H1 (cell line): ENCODE measurements at regions not wholly inside any gene's neighbourhood (a gene's known extent, or its start where the extent isn't known, plus 50 kb on each side); places are given as distances from the start of the nearest gene placed in this dataset.

Source experiments
- CTCF ChIA-PET: fragments of 300-600 bp; sonication (Branson Sonifier 250); formaldehyde crosslinking; loops from one replicate; lab custom pipeline; 2021; ENCODE audit not compliant: partially characterized antibody; lab: Charles Lee
- POLR2A ChIA-PET: fragments of 300-600 bp; sonication (Branson Sonifier 250); formaldehyde crosslinking; loops from one replicate; lab custom pipeline; 2021; ENCODE audit warnings: inconsistent platforms; ENCODE audit not compliant: partially characterized antibody; lab: Charles Lee
- DNase-seq, 2 experiments: peaks; one replicate each; pipeline versions ENCODE4 v3.0.0 to v3.0.0-alpha.2; 2010 to 2022; ENCODE audit warnings: low spot score in 2 of 2, low read depth in 1 of 2, mixed read lengths in 1 of 2
- FAIRE-seq: peaks from 2 replicates; lab custom pipeline; 2011; peaks lifted over from hg19 to GRCh38; lab: Jason Lieb, UNC
- H2AFZ ChIP-seq: 2 replicates; pipeline ENCODE4 v1.8.1; 2012; ENCODE audit warnings: low read length, inconsistent platforms
- H2AK5ac ChIP-seq: 2 replicates; pipeline ENCODE4 v1.6.1; 2013; ENCODE audit warnings: low read depth, low read length
- H2BK120ac ChIP-seq: replicated peaks from 2 replicates; pipeline ENCODE3; 2013; ENCODE audit warnings: low read depth, low read length, inconsistent platforms
- H2BK12ac ChIP-seq: 2 replicates; pipeline ENCODE4 v1.6.1; 2013; ENCODE audit warnings: low read depth, low read length
- H2BK15ac ChIP-seq: 2 replicates; pipeline ENCODE4 v1.6.1; 2013; ENCODE audit warnings: low read length
- H2BK20ac ChIP-seq: 2 replicates; pipeline ENCODE4 v1.6.1; 2013; ENCODE audit warnings: low read length
- H2BK5ac ChIP-seq: 2 replicates; pipeline ENCODE4 v1.6.1; 2013; ENCODE audit warnings: low read depth, low read length
- H3K14ac ChIP-seq: 2 replicates; pipeline ENCODE4 v1.6.1; 2013; ENCODE audit warnings: inconsistent platforms; ENCODE audit not compliant: insufficient read length
- H3K18ac ChIP-seq: 2 replicates; pipeline ENCODE4 v1.6.1; 2013; ENCODE audit warnings: low read length; ENCODE audit errors: extremely low read depth
- H3K23ac ChIP-seq: 2 replicates; pipeline ENCODE4 v1.6.1; 2013; ENCODE audit warnings: inconsistent platforms; ENCODE audit not compliant: insufficient read length
- H3K23me2 ChIP-seq: 2 replicates; pipeline ENCODE4 v1.6.1; 2013; ENCODE audit warnings: low read depth, low read length
- H3K27ac ChIP-seq: 2 replicates; pipeline ENCODE4 v1.6.1; 2011; ENCODE audit warnings: low read depth, low read length, inconsistent platforms
- H3K27me3 ChIP-seq, 4 experiments: replicated peaks in 1 of 4; 1 replicate in 1 of 4; 2 replicates in 3 of 4; pipeline versions ENCODE4 v1.6.1 to v1.8.1; 2011 to 2013; ENCODE audit warnings: low read length in 3 of 4, mild to moderate bottlenecking in 3 of 4, inconsistent platforms in 2 of 4, mixed read lengths in 2 of 4, moderate library complexity in 1 of 4; ENCODE audit not compliant: control insufficient read depth in 3 of 4, insufficient read depth in 3 of 4; ENCODE audit errors: extremely low read depth in 1 of 4
- H3K36me3 ChIP-seq, 4 experiments: 2 replicates each; pipeline versions ENCODE4 v1.6.1 to v1.8.1; 2011 to 2013; ENCODE audit warnings: mild to moderate bottlenecking in 4 of 4, low read length in 3 of 4, moderate library complexity in 2 of 4, control low read depth in 1 of 4, inconsistent platforms in 1 of 4; ENCODE audit not compliant: insufficient read depth in 4 of 4, control insufficient read depth in 2 of 4
- H3K4ac ChIP-seq: replicated peaks from 2 replicates; pipeline ENCODE3; 2013; ENCODE audit warnings: low read length, low read depth, mixed read lengths, inconsistent platforms; ENCODE audit not compliant: insufficient read length
- H3K4me1 ChIP-seq, 4 experiments: replicated peaks in 1 of 4; 1 replicate in 1 of 4; 2 replicates in 3 of 4; pipeline versions ENCODE4 v1.6.1 to v1.8.1; 2011 to 2013; ENCODE audit warnings: low read length in 3 of 4, inconsistent platforms in 2 of 4, mixed read lengths in 1 of 4; ENCODE audit not compliant: insufficient read depth in 4 of 4, control insufficient read depth in 3 of 4
- H3K4me2 ChIP-seq, 2 experiments: 2 replicates each; pipeline versions ENCODE4 v1.6.1 to v1.8.1; 2011 to 2013; ENCODE audit warnings: low read depth in 2 of 2, low read length in 2 of 2, control low read depth in 1 of 2, inconsistent platforms in 1 of 2, mild to moderate bottlenecking in 1 of 2; ENCODE audit not compliant: insufficient read depth in 1 of 2
- H3K4me3 ChIP-seq, 4 experiments: fragments of 200-600, 300-600 bp in 1 of 4; sonication (generic), shearing (Covaris generic), sonication (Bioruptor Twin) in 1 of 4; 2 replicates each; pipeline versions ENCODE4 v1.5.1 to v1.8.1; 2011 to 2016; ENCODE audit warnings: low read length in 4 of 4, low read depth in 3 of 4, control low read depth in 2 of 4, inconsistent platforms in 2 of 4, mild to moderate bottlenecking in 2 of 4, mixed read lengths in 1 of 4, moderate library complexity in 1 of 4; ENCODE audit not compliant: insufficient read depth in 2 of 4; ENCODE audit errors: extremely low read depth in 1 of 4
- H3K56ac ChIP-seq: replicated peaks from 2 replicates; pipeline ENCODE3; 2013; ENCODE audit warnings: low read depth, mild to moderate bottlenecking, mixed read lengths, low read length, inconsistent platforms; ENCODE audit not compliant: insufficient read length
- H3K79me1 ChIP-seq: 2 replicates; pipeline ENCODE4 v1.6.1; 2013; ENCODE audit warnings: low read depth, low read length, control low read depth
- H3K79me2 ChIP-seq, 2 experiments: 2 replicates each; pipeline versions ENCODE4 v1.6.1 to v1.8.1; 2012 to 2013; ENCODE audit warnings: low read length in 2 of 2, mild to moderate bottlenecking in 2 of 2, inconsistent platforms in 1 of 2; ENCODE audit not compliant: insufficient read depth in 2 of 2, control insufficient read depth in 1 of 2
- H3K9ac ChIP-seq, 4 experiments: replicated peaks in 1 of 4; 1 replicate in 1 of 4; 2 replicates in 3 of 4; pipeline versions ENCODE4 v1.6.1 to v1.8.1; 2011 to 2013; ENCODE audit warnings: low read depth in 3 of 4, low read length in 3 of 4, control low read depth in 2 of 4, mild to moderate bottlenecking in 2 of 4, moderate library complexity in 2 of 4, inconsistent platforms in 1 of 4; ENCODE audit errors: extremely low read depth in 1 of 4
- H3K9me3 ChIP-seq, 2 experiments: 2 replicates each; pipeline versions ENCODE4 v1.6.1 to v1.8.1; 2012 to 2013; ENCODE audit warnings: mild to moderate bottlenecking in 2 of 2, moderate library complexity in 2 of 2, control low read depth in 1 of 2, inconsistent platforms in 1 of 2, low read depth in 1 of 2, low read length in 1 of 2, mixed read lengths in 1 of 2; ENCODE audit not compliant: insufficient read depth in 2 of 2
- H4K20me1 ChIP-seq, 2 experiments: replicated peaks in 1 of 2; 2 replicates each; pipeline versions ENCODE3 to v1.8.1; 2011 to 2013; ENCODE audit warnings: inconsistent platforms in 2 of 2, low read length in 2 of 2, mild to moderate bottlenecking in 1 of 2; ENCODE audit not compliant: insufficient read depth in 2 of 2, control insufficient read depth in 1 of 2
- H4K5ac ChIP-seq: 2 replicates; pipeline ENCODE4 v1.6.1; 2013; ENCODE audit warnings: low read length, low read depth, mixed read lengths, inconsistent platforms; ENCODE audit not compliant: insufficient read length
- H4K8ac ChIP-seq: 2 replicates; pipeline ENCODE4 v1.8.0; 2013; ENCODE audit warnings: mild to moderate bottlenecking, moderate library complexity, low read length, inconsistent platforms; ENCODE audit not compliant: insufficient read depth; ENCODE audit errors: extremely low read depth
- H4K91ac ChIP-seq: replicated peaks from 2 replicates; pipeline ENCODE3; 2013; ENCODE audit warnings: low read length, mixed read lengths, inconsistent platforms; ENCODE audit not compliant: insufficient read length
- ASH2L ChIP-seq: fragments of 200-600, 300-600 bp; sonication (generic); IDR thresholded peaks from one replicate; pipeline ENCODE4 v1.7.1; 2017; ENCODE audit warnings: low read length
- ATF2 ChIP-seq: IDR thresholded peaks from 2 replicates; pipeline ENCODE4 v1.6.1; 2012; ENCODE audit warnings: low read length, inconsistent platforms
- CHD2 ChIP-seq: IDR thresholded peaks from 2 replicates; pipeline ENCODE4 v1.6.1; 2012; ENCODE audit warnings: low read length, improper control_type of control experiment
- EP300 ChIP-seq, 2 experiments: IDR thresholded peaks; 1 replicate in 1 of 2; 2 replicates in 1 of 2; pipeline ENCODE4 v1.6.1; 2011 to 2012; ENCODE audit warnings: low read depth in 2 of 2, low read length in 2 of 2, mild to moderate bottlenecking in 2 of 2, borderline replicate concordance in 1 of 2, inconsistent platforms in 1 of 2, moderate library complexity in 1 of 2
- NANOG ChIP-seq: IDR thresholded peaks from 2 replicates; pipeline ENCODE4 v1.6.1; 2011; ENCODE audit warnings: low read length, low read depth, mild to moderate bottlenecking, inconsistent platforms; ENCODE audit not compliant: insufficient read depth, poor library complexity, severe bottlenecking
- POLR2A ChIP-seq, 2 experiments: IDR thresholded peaks; 1 replicate in 1 of 2; 2 replicates in 1 of 2; pipeline ENCODE4 v1.6.1; 2011; ENCODE audit warnings: low read depth in 2 of 2, low read length in 2 of 2, mild to moderate bottlenecking in 2 of 2; ENCODE audit errors: control extremely low read depth in 1 of 2
- SRF ChIP-seq: IDR thresholded peaks from 2 replicates; pipeline ENCODE4 v1.6.1; 2011; ENCODE audit warnings: mild to moderate bottlenecking, low read depth, low read length, moderate library complexity
- TBP ChIP-seq: IDR thresholded peaks from 2 replicates; pipeline ENCODE4 v1.6.1; 2011; ENCODE audit warnings: low read depth, low read length, improper control_type of control experiment
- TEAD4 ChIP-seq: IDR thresholded peaks from 2 replicates; pipeline ENCODE4 v1.6.1; 2012; ENCODE audit warnings: low read depth, low read length, inconsistent platforms, mixed read lengths
- WGBS, 2 experiments: shearing (Covaris generic) in 1 of 2; methylation state at CpG; one replicate each; pipeline versions ENCODE4 v1.1.6 to v1.1.7; 2013 to 2015; ENCODE audit warnings: low lambda C conversion rate in 2 of 2, mixed read lengths in 2 of 2, inconsistent platforms in 1 of 2, low coverage in 1 of 2, missing lambda C conversion rate in 1 of 2; ENCODE audit not compliant: insufficient replicate concordance in 2 of 2, insufficient coverage in 1 of 2, insufficient read length in 1 of 2; ENCODE audit errors: extremely low coverage in 1 of 2, missing lambda C conversion rate in 1 of 2; 5-methylcytosine and 5-hydroxymethylcytosine counted together

GRCh38 chr5:73266925-73267765 is 94.2 kb downstream of the TMEM174 start:
- Histone ChIP-seq H4K5ac (no peak overlapping the region), H3K4me2 (peak overlapping the region; percentile 38 to 78; a peak in 3 of 4 replicates), H3K4me1 (peaks cover 0 to 9% (median 3%) of the 10 kb centered on the region in 4 experiments; a peak in 3 of 7 replicates), H4K20me1 (no peaks in the 10 kb centered on the region), H2BK20ac (no peak overlapping the region), H3K9me3 (no peaks in the 10 kb centered on the region), H3K56ac (no peak overlapping the region), H3K36me3 (no peaks in the 10 kb centered on the region), H3K27ac (no peak overlapping the region), H3K4ac (no peak overlapping the region), H3K14ac (no peak overlapping the region), H3K23me2 (no peaks in the 10 kb centered on the region), H2BK15ac (no peak overlapping the region), H3K79me1 (no peaks in the 10 kb centered on the region), H3K27me3 (peaks cover 0 to 3% (median under 1%) of the 10 kb centered on the region in 4 experiments; a peak in 4 of 7 replicates), H4K8ac (no peak overlapping the region), H3K4me3 (no peak overlapping the region), H3K79me2 (no peaks in the 10 kb centered on the region), H2BK12ac (no peak overlapping the region), H2BK120ac (no peak overlapping the region), H2AK5ac (no peak overlapping the region), H3K9ac (no peak overlapping the region), H4K91ac (no peak overlapping the region), H2AFZ (peak overlapping the region; percentile 89), H3K18ac (no peak overlapping the region), H2BK5ac (no peak overlapping the region), H3K23ac (no peak overlapping the region)
- no peak for TF ChIP-seq POLR2A (IDR thresholded peaks at IDR 0.05; ENCODE audit: control extremely low read depth in 1 of 2, low read depth in 2 of 2, low read length in 2 of 2)
- TF ChIP-seq NANOG, result no peak
- TF ChIP-seq EP300 (IDR thresholded peaks at IDR 0.05; ENCODE audit: borderline replicate concordance in 1 of 2, low read depth in 2 of 2, low read length in 2 of 2), result no peak
- TF ChIP-seq TBP, result no peak
- no peak for TF ChIP-seq TEAD4
- no peak for TF ChIP-seq ATF2
- TF ChIP-seq CHD2, result no peak
- no peak for TF ChIP-seq SRF
- TF ChIP-seq ASH2L, result no peak
- ChIA-PET CTCF (interaction anchor here (0.9 to 1.2 kb wide), 3 partner anchors 12 to 49 kb away, joined by 3 read pairs; no protein-coding TSS in a partner anchor), POLR2A (interaction anchor here (1.4 to 1.6 kb wide), 2 partner anchors 10 to 19 kb away, joined by 4 read pairs; no protein-coding TSS in a partner anchor)
- 73% methylated on average over 18 of the region's 18 CpGs; no CpG with 5 or more reads in 1 of the 2 experiments for WGBS, 2 experiments
- FAIRE-seq (peak; percentile 19), DNase-seq (no peak)
